Type B pancreatic cell (in vitro differentiated cells): ENCODE measurements at regions not wholly inside any gene's neighbourhood (a gene's known extent, or its start where the extent isn't known, plus 50 kb on each side); places are given as distances from the start of the nearest gene placed in this dataset.

ENCODE experiments used
- DNase-seq: peaks from one replicate; pipeline ENCODE4 v3.0.0; 2021; ENCODE audit warnings: mixed read lengths; ENCODE audit not compliant: unreplicated experiment; ENCODE audit errors: extremely low spot score
- H3K27ac Mint-ChIP-seq: 2 replicates; pipeline ENCODE4 v1.8.0; 2021; ENCODE audit warnings: mild to moderate bottlenecking, mixed read lengths
- H3K27me3 Mint-ChIP-seq: 2 replicates; pipeline ENCODE4 v1.8.0; 2021; ENCODE audit warnings: mixed read lengths
- H3K36me3 Mint-ChIP-seq: 2 replicates; pipeline ENCODE4 v1.8.0; 2021; ENCODE audit warnings: mixed read lengths
- H3K4me1 Mint-ChIP-seq: one replicate; pipeline ENCODE4 v1.8.0; 2021; ENCODE audit warnings: mixed read lengths; ENCODE audit not compliant: unreplicated experiment
- H3K4me3 Mint-ChIP-seq: 2 replicates; pipeline ENCODE4 v1.8.0; 2021; ENCODE audit warnings: mild to moderate bottlenecking, mixed read lengths
- H3K9me3 Mint-ChIP-seq: 2 replicates; pipeline ENCODE4 v1.8.0; 2021; ENCODE audit warnings: mixed read lengths
- TF ChIP-seq, protein P1 (sequence below): fragments of 200-600 bp; sonication (generic); conservative IDR thresholded peaks from 2 replicates; pipeline ENCODE4 v1.5.0; 2021; ENCODE audit warnings: antibody characterized with exemption, mild to moderate bottlenecking

DNA sequence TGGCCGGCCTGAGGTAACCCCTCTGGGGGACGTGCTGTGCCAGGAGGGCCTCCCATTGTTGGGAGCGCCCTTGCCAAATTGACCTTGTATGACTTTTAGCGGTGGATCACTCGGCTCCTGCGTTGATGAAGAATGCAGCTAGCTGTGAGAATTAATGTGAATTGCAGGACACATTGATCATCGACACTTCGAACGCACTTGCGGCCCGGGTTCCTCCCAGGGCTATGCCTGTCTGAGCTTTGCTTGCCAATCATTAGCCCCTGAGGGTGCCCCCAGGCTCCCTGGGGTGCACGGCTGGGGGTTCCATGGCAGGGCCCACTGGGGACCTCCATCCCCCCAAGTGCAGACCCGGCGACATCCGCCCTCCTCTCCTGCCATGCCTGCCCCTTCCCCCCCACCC, 672.4 kb downstream of the TSPY10 start:
- Mint-ChIP-seq H3K36me3 (no peaks in the 10 kb centered on the region), H3K27ac (no peak overlapping the region), H3K9me3 (no peaks in the 10 kb centered on the region), H3K4me1 (no peaks in the 10 kb centered on the region), H3K27me3 (no peaks in the 10 kb centered on the region), H3K4me3 (no peak overlapping the region)
- peak; percentile 34 for DNase-seq
- TF ChIP-seq, protein P1, sequence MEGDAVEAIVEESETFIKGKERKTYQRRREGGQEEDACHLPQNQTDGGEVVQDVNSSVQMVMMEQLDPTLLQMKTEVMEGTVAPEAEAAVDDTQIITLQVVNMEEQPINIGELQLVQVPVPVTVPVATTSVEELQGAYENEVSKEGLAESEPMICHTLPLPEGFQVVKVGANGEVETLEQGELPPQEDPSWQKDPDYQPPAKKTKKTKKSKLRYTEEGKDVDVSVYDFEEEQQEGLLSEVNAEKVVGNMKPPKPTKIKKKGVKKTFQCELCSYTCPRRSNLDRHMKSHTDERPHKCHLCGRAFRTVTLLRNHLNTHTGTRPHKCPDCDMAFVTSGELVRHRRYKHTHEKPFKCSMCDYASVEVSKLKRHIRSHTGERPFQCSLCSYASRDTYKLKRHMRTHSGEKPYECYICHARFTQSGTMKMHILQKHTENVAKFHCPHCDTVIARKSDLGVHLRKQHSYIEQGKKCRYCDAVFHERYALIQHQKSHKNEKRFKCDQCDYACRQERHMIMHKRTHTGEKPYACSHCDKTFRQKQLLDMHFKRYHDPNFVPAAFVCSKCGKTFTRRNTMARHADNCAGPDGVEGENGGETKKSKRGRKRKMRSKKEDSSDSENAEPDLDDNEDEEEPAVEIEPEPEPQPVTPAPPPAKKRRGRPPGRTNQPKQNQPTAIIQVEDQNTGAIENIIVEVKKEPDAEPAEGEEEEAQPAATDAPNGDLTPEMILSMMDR = no peak
